H1 (cell line): ENCODE measurements at regions not wholly inside any gene's neighbourhood (a gene's known extent, or its start where the extent isn't known, plus 50 kb on each side); places are given as distances from the start of the nearest gene placed in this dataset.

ENCODE experiments used
- ATF2 ChIP-seq: IDR thresholded peaks from 2 replicates; pipeline ENCODE4 v1.6.1; 2012; ENCODE audit warnings: low read length, inconsistent platforms
- RNF2 ChIP-seq: fragments of 200-900, 300-1000 bp; sonication (generic); IDR thresholded peaks from 2 replicates; pipeline ENCODE4 v1.7.1; 2016; ENCODE audit warnings: borderline replicate concordance, low read depth, mild to moderate bottlenecking, antibody characterized with exemption, low read length; ENCODE audit not compliant: poor library complexity, severe bottlenecking; ENCODE audit errors: missing control alignments

- no peak for TF ChIP-seq ATF2
- no peak for TF ChIP-seq RNF2
Observed at GRCh38 chr7:79604841-79605240, 151.4 kb upstream of the MAGI2 start (continued).
